Stimulated activated naive B cell treated with anti-CD40 and anti-IgM and Interleukin-4, amounts not matched to agents 10 μg/mL and 1 μg/mL and 100 μg/mL, for 72 hours (primary cell): ENCODE measurements at regions not wholly inside any gene's neighbourhood (a gene's known extent, or its start where the extent isn't known, plus 50 kb on each side); places are given as distances from the start of the nearest gene placed in this dataset.
"Not testable (repeated sequence)": the region's sequence is repeated elsewhere in the genome, so short reads cannot be mapped to it uniquely, and the experiment has no call there.

Experiments
- ATAC-seq, 2 donors: fragments of 150-1000 bp; cut with Tn5 transposase; replicated peaks; 2 replicates each; pipeline ENCODE4 v1.10.0; 2021; ENCODE audit warnings: moderate library complexity in 1 of 2
- DNase-seq: peaks from one replicate; pipeline ENCODE4 v3.0.0; 2021
- H3K27ac Mint-ChIP-seq: one replicate; pipeline ENCODE4 v1.8.0; 2022; ENCODE audit warnings: mild to moderate bottlenecking, mixed read lengths
- H3K27me3 Mint-ChIP-seq, 2 donors: one replicate each; pipeline ENCODE4 v1.8.0; 2022; ENCODE audit warnings: mixed read lengths in 2 of 2
- H3K36me3 Mint-ChIP-seq, 2 donors: one replicate each; pipeline ENCODE4 v1.8.0; 2022; ENCODE audit warnings: mixed read lengths in 2 of 2, mild to moderate bottlenecking in 1 of 2
- H3K4me1 Mint-ChIP-seq, 2 donors: one replicate each; pipeline ENCODE4 v1.8.0; 2022; ENCODE audit warnings: mixed read lengths in 2 of 2, mild to moderate bottlenecking in 1 of 2
- H3K4me3 Mint-ChIP-seq, 2 donors: one replicate each; pipeline ENCODE4 v1.8.0; 2022; ENCODE audit warnings: mild to moderate bottlenecking in 2 of 2, mixed read lengths in 2 of 2, moderate library complexity in 1 of 2
- H3K9me3 Mint-ChIP-seq, 2 donors: one replicate each; pipeline ENCODE4 v1.8.0; 2022; ENCODE audit warnings: mixed read lengths in 2 of 2, mild to moderate bottlenecking in 1 of 2

DNA sequence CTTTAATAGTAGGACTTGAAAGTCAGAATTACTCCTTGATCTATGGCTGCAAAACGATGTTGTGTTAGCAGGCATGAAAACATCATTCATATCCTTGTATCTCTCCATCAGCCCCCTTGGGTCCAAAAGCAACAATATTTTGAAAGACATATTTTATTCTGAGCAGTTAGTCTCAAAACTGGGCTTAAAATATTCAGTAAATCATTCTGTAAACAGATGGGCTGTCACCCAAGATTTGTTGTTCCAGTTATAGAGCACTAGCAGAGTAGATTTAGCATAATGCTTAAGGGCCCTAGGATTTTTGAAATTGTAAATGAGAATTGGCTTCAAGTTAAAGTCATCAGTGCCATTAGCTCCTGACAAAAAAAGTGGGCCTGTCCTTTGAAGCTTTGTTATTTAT is 1565.6 kb downstream of the STIM2 start:
- Mint-ChIP-seq H3K27ac (no peak overlapping the region), H3K27me3 (no peaks in the 10 kb centered on the region), H3K4me3 (no peak overlapping the region), H3K9me3 (peaks cover 3 to 4% of the 10 kb centered on the region in 2 donors), H3K36me3 (no peaks in the 10 kb centered on the region), H3K4me1 (no peaks in the 10 kb centered on the region)
- DNase-seq: no peak
- ATAC-seq: no peak

DNA sequence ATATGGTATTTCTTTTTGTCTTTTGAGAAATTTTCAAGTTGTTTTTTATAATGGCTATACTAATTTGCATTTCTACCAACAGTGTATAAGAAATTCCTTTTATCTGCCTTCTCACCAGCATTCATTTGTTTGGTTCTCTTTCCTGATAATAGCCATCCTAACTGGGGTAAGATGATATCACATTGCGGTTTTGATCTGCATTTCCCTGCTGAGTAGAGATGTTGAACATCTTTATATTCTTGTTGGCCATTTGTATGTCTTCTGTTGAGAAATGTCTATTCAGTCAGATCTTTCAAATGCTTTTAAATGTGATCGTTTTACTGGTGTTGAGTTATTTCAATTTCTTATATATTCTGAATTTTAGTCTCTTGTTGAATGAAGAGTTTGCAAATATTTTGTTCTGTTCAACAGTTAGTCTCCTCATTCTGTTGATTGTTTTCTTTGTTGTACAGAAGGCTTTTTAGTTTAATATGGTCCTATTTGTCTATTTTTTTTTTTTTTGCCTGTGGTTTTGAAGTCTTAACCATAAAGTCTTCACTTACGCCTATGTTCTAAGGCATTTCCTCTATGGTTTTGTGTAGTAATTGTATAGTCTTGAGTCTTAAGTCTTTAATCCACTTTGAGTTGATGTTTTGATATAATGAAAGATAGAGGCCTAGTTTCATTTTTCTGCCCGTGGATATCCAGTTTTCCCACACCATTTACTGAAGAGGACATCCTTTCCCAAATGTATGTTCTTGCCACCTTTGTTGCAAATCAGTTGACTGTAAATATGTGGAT is 1566.9 kb downstream of the STIM2 start:
- no peak overlapping the region for H3K4me3 Mint-ChIP-seq
- H3K27me3 Mint-ChIP-seq: no peaks in the 10 kb centered on the region
- no peaks in the 10 kb centered on the region for H3K4me1 Mint-ChIP-seq
- DNase-seq: no peak
- no peaks in the 10 kb centered on the region for H3K36me3 Mint-ChIP-seq
- peaks cover 4 to 5% of the 10 kb centered on the region in 2 donors for H3K9me3 Mint-ChIP-seq
- no peak overlapping the region for H3K27ac Mint-ChIP-seq
- no peak for ATAC-seq

DNA sequence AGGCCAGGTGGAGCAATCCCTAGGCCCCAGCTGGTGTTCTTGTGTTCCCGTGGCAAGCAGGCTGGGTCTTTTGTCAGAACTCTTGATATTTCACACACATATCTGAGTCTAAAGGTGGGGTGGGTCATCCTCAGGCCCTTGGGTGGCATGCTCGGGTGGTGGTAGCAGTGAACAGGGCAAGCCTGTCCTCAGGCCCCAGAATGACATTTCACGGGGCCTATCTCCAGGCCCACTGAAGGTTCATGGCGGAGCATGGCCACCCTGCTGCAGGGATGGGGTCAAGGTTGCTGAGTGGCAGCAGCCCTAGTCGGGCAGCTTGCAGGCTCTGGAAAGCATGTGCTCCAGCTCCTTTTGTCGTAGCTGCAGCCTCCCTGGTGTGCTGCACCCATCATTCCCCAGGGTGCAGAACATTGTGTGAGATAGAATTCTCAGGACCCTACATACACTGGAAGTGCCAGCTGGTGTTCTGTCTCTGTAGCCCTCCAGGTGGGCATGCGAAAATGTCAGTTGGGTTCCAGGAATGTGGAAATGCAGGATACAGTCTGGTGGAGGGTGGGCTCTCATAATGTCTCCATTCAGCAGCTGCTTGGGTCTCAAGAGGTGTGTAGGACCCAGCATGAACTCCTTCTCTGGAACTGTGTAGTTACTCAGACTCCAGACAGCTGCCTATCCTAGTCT is 1571.8 kb downstream of the STIM2 start:
- Mint-ChIP-seq H3K4me3 (no peak overlapping the region), H3K36me3 (no peaks in the 10 kb centered on the region), H3K9me3 (peaks cover 0 to 3% of the 10 kb centered on the region in 2 donors), H3K27me3 (no peaks in the 10 kb centered on the region), H3K27ac (no peak overlapping the region), H3K4me1 (no peaks in the 10 kb centered on the region)
- no peak for ATAC-seq
- DNase-seq: no peak

DNA sequence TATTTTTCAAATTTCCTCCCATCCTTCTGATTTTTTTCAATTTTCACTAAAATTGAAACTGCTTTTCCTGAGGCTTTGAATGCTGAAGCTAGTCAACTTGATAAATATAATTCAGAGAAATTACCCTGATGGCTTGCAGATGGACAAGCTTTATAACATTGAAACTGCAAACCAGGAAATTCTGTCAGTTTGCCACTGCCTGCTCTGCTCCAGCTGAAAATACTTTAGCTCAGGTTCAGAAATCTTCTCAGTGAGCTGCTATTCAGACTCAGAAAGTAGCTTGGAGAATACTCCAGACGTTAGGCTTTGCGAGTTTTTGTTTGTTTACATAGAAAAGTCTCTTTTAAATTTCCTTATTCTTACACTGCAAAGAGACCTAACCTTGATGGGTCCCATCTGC is 1574.7 kb downstream of the STIM2 start:
- DNase-seq (no peak), ATAC-seq (no peak)
- no peaks in the 10 kb centered on the region for H3K27me3 Mint-ChIP-seq
- no peak overlapping the region for H3K4me3 Mint-ChIP-seq
- peaks cover 0 to 2% of the 10 kb centered on the region in 2 donors for H3K9me3 Mint-ChIP-seq
- no peaks in the 10 kb centered on the region for H3K4me1 Mint-ChIP-seq
- H3K36me3 Mint-ChIP-seq: no peaks in the 10 kb centered on the region
- no peak overlapping the region for H3K27ac Mint-ChIP-seq

DNA sequence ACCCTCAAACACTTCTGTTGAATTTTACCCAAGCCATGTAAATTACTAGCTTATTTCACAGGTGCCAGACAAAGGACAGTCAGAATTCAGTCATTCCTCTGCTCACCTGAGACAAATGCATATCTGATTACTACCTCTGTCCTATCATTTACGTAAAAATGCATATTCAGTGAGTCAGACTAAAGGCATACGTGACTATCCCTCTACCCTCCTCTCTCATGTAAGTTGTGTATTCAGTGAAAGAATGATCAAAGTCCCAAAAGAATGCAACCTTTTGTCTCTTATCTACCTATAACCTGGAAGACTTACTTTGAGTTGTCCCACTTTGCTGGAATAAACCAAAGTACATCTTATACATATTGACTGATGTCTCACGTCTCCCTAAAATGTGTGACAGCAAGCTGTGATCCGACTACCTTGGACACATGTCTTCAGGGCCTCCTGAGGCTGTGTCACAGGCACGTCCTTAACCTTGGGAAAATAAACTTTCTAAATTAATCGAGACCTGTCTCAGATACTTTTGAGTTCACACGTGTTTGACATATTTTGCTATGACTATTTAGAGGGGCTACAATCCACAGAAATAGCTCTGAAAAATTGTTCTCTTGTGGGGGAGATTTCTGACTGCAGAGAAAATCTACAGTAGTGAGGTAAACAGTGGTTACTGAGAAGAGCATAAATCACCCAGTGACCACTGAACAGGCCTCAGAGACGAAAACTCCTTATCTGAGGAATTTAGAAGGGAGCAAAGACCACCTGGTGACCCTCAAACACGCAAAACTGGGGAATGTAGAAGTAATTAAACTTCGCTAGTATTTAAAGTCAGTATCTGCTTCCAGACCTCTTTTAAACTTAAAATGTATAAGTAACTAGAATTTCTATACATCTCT is 1575.8 kb downstream of the STIM2 start:
- Mint-ChIP-seq H3K4me3 (no peak overlapping the region), H3K27me3 (no peaks in the 10 kb centered on the region)
- ATAC-seq: no peak

DNA sequence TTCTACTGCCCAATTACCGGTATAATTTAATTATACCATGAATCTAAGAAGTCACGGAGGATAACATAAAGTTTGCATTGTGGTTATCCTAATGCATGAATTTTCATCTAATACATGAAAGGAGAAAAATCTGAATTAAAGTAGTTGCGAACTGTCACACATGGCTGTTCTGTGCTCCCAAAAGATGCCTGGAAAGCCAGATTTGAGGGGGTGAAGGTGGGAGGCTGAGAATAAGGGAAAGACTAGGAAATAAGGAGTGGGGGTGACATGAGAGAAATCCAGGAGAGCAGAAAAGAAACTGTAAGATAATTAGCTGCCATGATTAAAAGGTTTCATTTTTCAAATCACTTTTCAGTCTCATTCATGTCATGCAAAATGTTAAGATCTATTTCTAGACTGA is 1582.7 kb downstream of the STIM2 start:
- no peak overlapping the region for H3K27ac Mint-ChIP-seq
- H3K27me3 Mint-ChIP-seq: no peaks in the 10 kb centered on the region
- DNase-seq (no peak), ATAC-seq (no peak)
- no peaks in the 10 kb centered on the region for H3K4me1 Mint-ChIP-seq
- H3K36me3 Mint-ChIP-seq: no peaks in the 10 kb centered on the region
- peaks cover 0 to 3% of the 10 kb centered on the region in 2 donors for H3K9me3 Mint-ChIP-seq
- H3K4me3 Mint-ChIP-seq: no peak overlapping the region

More for the DNA sequence above, 1575.8 kb downstream of the STIM2 start:
- Mint-ChIP-seq H3K36me3 (no peaks in the 10 kb centered on the region), H3K27ac (no peak overlapping the region), H3K9me3 (peaks cover 0 to 2% of the 10 kb centered on the region in 2 donors), H3K4me1 (no peaks in the 10 kb centered on the region)
- no peak for DNase-seq

DNA sequence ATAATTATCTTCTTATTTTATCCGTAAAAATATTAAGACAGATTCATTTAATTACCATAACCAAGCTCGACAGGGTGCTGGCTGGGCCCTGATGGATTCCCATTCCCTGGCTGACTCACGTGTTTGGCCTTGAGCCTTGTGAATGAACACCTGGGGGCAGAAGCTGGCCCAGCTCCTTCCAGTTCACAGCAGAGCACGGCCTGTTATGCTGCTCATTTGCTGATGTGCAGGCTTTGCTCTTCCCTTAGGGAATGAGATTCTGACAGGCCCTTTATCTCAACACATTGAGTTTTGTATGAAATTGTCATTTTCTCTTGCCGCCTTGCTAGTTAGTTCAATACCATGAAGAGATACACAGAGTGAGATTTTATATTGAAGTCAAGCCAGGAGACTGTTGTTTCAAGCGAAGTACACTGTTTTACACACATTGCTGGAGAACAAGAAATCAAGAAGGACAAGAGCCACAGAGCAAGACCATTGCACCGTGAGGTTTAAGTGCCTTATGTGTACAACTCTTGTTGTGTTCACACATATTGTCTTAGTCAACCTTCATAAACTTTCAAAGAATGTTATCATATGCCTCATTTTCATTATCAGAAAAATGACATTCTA is 1583.3 kb downstream of the STIM2 start:
- H3K36me3 Mint-ChIP-seq: no peaks in the 10 kb centered on the region
- no peaks in the 10 kb centered on the region for H3K27me3 Mint-ChIP-seq
- no peak overlapping the region for H3K27ac Mint-ChIP-seq
- H3K9me3 Mint-ChIP-seq: peaks cover 0 to 3% of the 10 kb centered on the region in 2 donors
- ATAC-seq: no peak
- no peak for DNase-seq
- no peaks in the 10 kb centered on the region for H3K4me1 Mint-ChIP-seq
- H3K4me3 Mint-ChIP-seq: no peak overlapping the region

DNA sequence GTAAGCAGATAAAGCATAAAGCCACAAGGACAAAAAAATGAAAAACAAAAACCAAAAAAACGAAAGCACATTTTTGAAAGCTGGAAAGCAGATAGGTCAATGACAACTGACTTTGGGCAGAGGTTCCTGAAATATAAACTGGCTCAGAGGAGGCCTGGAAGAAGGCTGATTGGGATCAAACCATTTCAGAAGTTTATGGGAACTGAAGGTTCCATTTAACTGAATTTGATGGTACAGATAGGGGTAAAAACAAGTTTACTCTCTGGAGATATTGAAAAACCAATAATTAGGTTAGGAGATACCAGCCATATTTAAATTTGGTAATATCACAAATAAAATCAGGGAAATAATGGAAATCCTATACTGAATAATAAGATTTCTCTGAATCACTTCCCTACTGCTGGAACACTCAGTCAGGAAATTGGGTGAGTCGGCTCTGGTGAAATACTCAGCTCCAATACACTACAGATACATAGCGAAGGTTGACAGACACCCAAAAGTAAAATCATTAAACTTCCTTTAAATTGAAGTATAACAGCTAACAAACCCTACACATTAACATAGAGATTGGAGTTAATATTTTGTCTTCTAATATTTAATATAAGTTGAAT is 1584.3 kb downstream of the STIM2 start:
- DNase-seq (no peak), ATAC-seq (no peak)
- H3K27ac Mint-ChIP-seq: no peak overlapping the region
- peaks cover 0 to 5% of the 10 kb centered on the region in 2 donors for H3K9me3 Mint-ChIP-seq
- H3K27me3 Mint-ChIP-seq: no peaks in the 10 kb centered on the region
- H3K36me3 Mint-ChIP-seq: no peaks in the 10 kb centered on the region
- H3K4me3 Mint-ChIP-seq: no peak overlapping the region
- H3K4me1 Mint-ChIP-seq: no peaks in the 10 kb centered on the region

DNA sequence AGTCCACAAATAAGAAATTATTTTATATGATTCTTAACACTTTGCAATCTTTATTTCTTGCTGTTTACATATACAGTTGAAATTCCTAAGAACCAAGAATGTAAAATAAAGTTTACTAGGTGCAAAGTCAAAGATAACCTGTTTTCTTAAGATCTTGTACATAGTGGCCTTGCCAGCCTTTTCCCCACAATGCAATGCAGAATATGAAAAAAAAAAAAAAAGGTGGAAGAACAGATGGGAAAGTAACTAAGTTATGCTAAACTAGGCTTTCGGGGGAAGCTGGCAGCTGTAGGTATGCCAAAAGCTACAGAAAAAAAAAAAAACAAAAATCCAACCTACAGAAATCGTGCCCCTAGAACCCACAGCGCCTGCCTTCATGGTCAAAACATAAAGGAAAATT is 1588.4 kb downstream of the STIM2 start:
- ATAC-seq (no peak), DNase-seq (no peak)
- Mint-ChIP-seq H3K27me3 (no peaks in the 10 kb centered on the region), H3K4me3 (no peak overlapping the region), H3K4me1 (no peaks in the 10 kb centered on the region), H3K27ac (no peak overlapping the region), H3K36me3 (no peaks in the 10 kb centered on the region), H3K9me3 (peaks cover 3 to 8% of the 10 kb centered on the region in 2 donors)

DNA sequence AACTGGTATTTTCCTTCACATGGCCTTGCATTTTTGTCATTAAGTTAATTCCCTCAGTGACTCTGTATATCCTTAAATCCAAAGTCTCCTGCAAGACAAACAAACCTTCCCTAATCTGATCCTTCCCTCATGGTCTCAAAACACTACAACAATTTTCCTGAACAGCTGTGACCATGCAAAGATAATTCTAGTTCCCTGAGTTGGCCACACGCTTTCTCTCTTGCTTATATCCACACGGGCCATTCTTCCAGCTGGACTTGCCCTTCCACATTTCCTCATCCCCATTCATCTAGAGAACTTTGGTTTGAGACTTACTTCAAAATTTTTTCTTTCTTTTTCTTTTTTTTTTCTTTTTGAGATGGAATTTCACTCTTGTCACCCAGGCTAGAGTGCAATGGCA is 1590.7 kb downstream of the STIM2 start:
- H3K4me3 Mint-ChIP-seq: no peak overlapping the region
- no peak for ATAC-seq
- DNase-seq: no peak
- no peaks in the 10 kb centered on the region for H3K4me1 Mint-ChIP-seq
- H3K9me3 Mint-ChIP-seq: peaks cover 7% of the 10 kb centered on the region in 2 donors
- no peak overlapping the region for H3K27ac Mint-ChIP-seq
- H3K27me3 Mint-ChIP-seq: no peaks in the 10 kb centered on the region
- no peaks in the 10 kb centered on the region for H3K36me3 Mint-ChIP-seq

DNA sequence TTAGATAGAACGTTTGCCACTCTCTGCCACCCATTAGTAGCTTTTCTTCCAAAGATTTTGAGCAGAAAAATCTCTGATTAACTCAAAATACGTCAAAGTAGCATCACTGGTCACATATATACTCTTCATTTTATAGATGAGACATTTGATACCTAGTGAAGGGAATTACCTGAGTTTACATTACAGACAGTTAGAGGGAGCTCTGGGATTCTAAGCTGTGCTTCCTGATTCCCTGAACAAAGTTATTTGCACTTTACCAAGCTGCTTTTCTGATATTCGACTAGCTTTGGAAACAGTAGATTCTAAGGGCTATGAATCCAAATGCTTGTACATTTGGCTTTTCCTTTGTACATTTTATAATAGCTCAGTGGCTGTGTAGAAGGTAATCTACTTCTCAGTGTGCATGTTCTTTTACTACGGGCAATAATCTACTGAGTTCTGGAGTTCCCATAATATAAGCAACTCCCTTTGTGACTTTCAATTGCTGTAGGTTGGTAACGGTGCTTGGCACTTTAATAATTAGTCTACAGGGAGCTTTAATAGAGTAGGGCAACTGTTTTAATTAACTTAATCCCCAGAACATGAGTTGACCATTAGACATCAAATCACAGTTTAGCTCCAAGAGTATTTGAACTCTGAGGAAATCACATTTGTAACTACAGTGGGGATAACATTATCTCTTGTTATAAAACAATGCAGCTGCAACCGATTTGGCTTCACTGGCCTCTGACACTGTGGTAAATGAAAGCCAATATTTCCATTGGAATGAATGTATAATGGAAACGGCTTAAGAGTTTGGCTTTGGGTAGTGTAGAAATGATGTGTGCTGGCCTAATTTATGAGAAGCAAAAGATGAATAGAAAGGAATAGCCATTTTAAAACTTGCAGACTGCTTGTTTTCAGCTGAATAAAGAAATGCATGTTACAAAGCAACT is 1602.4 kb downstream of the STIM2 start:
- no peak for DNase-seq
- H3K9me3 Mint-ChIP-seq: no peaks in the 10 kb centered on the region
- no peak for ATAC-seq
- no peak overlapping the region for H3K4me3 Mint-ChIP-seq
- H3K27me3 Mint-ChIP-seq: no peaks in the 10 kb centered on the region
- no peak overlapping the region for H3K27ac Mint-ChIP-seq
- no peaks in the 10 kb centered on the region for H3K4me1 Mint-ChIP-seq
- H3K36me3 Mint-ChIP-seq: no peaks in the 10 kb centered on the region

DNA sequence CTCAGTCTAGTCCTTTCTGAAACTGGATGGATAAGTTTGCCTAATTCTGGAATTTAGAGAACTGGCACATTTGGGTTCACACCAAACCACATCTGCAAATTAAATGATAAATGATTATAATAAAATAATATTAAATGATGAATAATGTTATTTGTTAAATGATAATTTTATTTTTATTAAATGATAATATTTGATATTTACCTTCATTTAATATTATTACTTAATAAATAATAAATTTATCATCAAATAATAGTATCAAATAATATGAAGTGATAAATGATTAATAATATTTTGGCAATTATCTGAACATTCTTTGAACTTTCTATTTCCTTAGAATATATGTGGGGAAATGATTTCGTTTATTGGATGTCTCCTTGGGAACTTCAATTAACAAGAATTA is 1604.2 kb downstream of the STIM2 start:
- Mint-ChIP-seq H3K4me1 (no peaks in the 10 kb centered on the region), H3K4me3 (no peak overlapping the region), H3K27ac (no peak overlapping the region), H3K36me3 (no peaks in the 10 kb centered on the region), H3K27me3 (no peaks in the 10 kb centered on the region), H3K9me3 (no peaks in the 10 kb centered on the region)
- DNase-seq: no peak
- no peak for ATAC-seq

DNA sequence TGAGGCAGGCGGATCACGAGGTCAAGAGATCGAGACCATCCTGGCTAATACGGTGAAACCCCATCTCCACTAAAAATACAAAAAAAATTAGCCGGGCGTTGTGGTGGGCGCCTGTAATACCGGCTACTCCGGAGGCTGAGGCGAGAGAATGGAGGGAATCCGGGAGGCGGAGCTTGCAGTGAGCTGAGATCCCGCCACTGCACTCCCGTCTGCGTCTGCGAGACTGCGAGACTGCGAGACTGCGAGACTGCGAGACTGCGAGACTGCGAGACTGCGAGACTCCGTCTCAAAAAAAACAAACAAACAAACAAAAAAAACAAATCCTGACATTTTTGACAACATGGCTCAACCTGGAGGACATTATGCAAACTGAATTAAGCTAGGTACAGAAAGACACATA is 1606.2 kb downstream of the STIM2 start:
- ATAC-seq, H3K4me3 Mint-ChIP-seq, H3K27me3 Mint-ChIP-seq, DNase-seq, H3K9me3 Mint-ChIP-seq, H3K36me3 Mint-ChIP-seq, H3K4me1 Mint-ChIP-seq, H3K27ac Mint-ChIP-seq: not testable (repeated sequence)
